ENCODE measurements at regions not wholly inside any gene's neighbourhood (a gene's known extent, or its start where the extent isn't known, plus 50 kb on each side); places are given as distances from the start of the nearest gene placed in this dataset.

GRCh38 chr4:96149894-96150293 lies 310.0 kb downstream of the PDHA2 start:
- H3K9me3 Mint-ChIP-seq, result no peaks in the 10 kb centered on the region
- H3K27ac Mint-ChIP-seq, result peak overlapping the region in 2 of 3 experiments; percentile 20 to 26
- H3K4me1 Mint-ChIP-seq, result no peaks in the 10 kb centered on the region
- H3K27me3 Mint-ChIP-seq (ENCODE audit: low read depth), result no peaks in the 10 kb centered on the region
- H3K36me3 Mint-ChIP-seq (ENCODE audit: low read depth), result no peaks in the 10 kb centered on the region
- peak overlapping the region in 1 of 3 experiments; percentile 14 for H3K4me3 Mint-ChIP-seq
- no peak for TF ChIP-seq CTCF (IDR thresholded peaks at IDR 0.05; ENCODE audit: unreplicated experiment in 3 of 3)

GRCh38 chr4:96150466-96150865 lies 310.6 kb downstream of the PDHA2 start:
- Mint-ChIP-seq H3K4me1 (no peaks in the 10 kb centered on the region), H3K36me3 (ENCODE audit: low read depth) (no peaks in the 10 kb centered on the region), H3K4me3 (no peak overlapping the region), H3K9me3 (no peaks in the 10 kb centered on the region), H3K27me3 (ENCODE audit: low read depth) (no peaks in the 10 kb centered on the region), H3K27ac (peak overlapping the region in 1 of 3 experiments; percentile 61)
- TF ChIP-seq CTCF (IDR thresholded peaks at IDR 0.05; ENCODE audit: unreplicated experiment in 3 of 3), result no peak

DNA sequence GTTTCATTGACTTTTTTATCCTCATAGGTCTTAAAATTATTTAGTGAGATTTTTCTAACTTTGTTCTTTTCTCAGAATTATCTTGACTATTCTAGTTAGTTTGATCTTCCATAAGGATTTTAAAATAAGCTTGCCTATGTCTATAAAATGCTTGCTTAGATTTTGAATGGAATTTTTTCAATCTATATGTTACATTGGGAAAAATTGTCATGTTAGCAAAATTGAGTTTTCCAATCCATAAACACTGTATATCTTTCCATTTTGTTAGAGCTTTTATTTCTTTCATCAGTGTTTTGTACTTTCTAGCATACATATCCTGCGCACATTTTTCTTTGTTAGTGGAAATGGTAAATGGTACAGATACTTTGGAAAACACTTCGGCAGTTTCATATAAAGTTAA lies 312.9 kb downstream of the PDHA2 start:
- no peak overlapping the region for H3K27ac Mint-ChIP-seq
- H3K27me3 Mint-ChIP-seq (ENCODE audit: low read depth), result no peaks in the 10 kb centered on the region
- H3K36me3 Mint-ChIP-seq (ENCODE audit: low read depth), result no peaks in the 10 kb centered on the region
- no peak overlapping the region for H3K4me3 Mint-ChIP-seq
- H3K4me1 Mint-ChIP-seq, result no peaks in the 10 kb centered on the region
- no peaks in the 10 kb centered on the region for H3K9me3 Mint-ChIP-seq
- TF ChIP-seq CTCF (IDR thresholded peaks at IDR 0.05; ENCODE audit: unreplicated experiment in 3 of 3), result no peak

DNA sequence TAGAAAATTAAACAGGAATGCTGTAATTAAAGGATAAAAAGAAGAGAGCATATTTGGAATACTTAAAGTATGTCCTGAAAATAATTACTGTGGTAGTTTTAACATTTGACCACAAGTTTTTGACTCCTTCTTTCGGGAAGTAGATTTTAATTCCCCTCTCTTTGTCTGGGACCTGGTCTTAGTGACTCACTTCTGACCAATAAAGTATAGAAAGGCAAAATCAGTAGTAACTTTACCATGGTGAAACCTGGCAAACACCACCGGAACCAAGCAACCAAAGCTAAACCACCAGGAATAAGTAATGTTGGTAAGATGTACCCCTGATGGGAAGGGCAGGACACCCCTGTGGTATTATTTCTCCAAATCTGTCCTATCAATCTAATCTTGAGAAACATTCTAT lies 314.8 kb downstream of the PDHA2 start:
- Mint-ChIP-seq H3K27ac (no peak overlapping the region), H3K9me3 (no peaks in the 10 kb centered on the region), H3K36me3 (ENCODE audit: low read depth) (no peaks in the 10 kb centered on the region), H3K4me3 (no peak overlapping the region), H3K27me3 (ENCODE audit: low read depth) (no peaks in the 10 kb centered on the region), H3K4me1 (no peaks in the 10 kb centered on the region)
- TF ChIP-seq CTCF (IDR thresholded peaks at IDR 0.05; ENCODE audit: unreplicated experiment in 3 of 3), result no peak

DNA sequence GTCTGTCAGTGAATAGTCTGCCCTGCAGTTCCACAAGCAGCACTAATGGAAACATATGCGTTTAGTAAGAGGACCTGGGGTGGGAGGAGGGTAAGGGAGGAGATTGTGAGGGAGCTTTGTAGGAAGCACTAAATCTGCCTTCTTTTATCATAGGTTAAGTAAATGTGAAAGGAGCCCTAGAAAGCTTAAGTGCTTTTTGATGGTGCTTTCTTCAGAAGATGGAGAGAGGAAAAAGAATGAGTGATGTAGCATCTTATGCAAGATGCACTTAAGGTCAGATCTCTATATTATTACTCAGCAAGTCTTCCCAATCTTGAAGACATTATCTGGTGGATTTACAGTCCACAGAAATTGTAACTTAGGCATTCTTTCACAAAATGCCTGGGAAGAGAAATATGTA lies 322.7 kb downstream of the PDHA2 start:
- no peaks in the 10 kb centered on the region for H3K36me3 Mint-ChIP-seq (ENCODE audit: low read depth)
- no peaks in the 10 kb centered on the region for H3K9me3 Mint-ChIP-seq
- TF ChIP-seq CTCF (IDR thresholded peaks at IDR 0.05; ENCODE audit: unreplicated experiment in 3 of 3), result no peak
- H3K27ac Mint-ChIP-seq, result no peak overlapping the region
- H3K4me1 Mint-ChIP-seq, result peaks cover 6% of the 10 kb centered on the region
- H3K27me3 Mint-ChIP-seq (ENCODE audit: low read depth), result no peaks in the 10 kb centered on the region
- no peak overlapping the region for H3K4me3 Mint-ChIP-seq

- Mint-ChIP-seq H3K9me3 (no peaks in the 10 kb centered on the region), H3K4me1 (peaks cover 6% of the 10 kb centered on the region), H3K27me3 (ENCODE audit: low read depth) (no peaks in the 10 kb centered on the region), H3K36me3 (ENCODE audit: low read depth) (no peaks in the 10 kb centered on the region), H3K4me3 (no peak overlapping the region), H3K27ac (peak overlapping the region in 1 of 3 experiments; percentile 13)
- TF ChIP-seq CTCF (IDR thresholded peaks at IDR 0.05; ENCODE audit: unreplicated experiment in 3 of 3), result no peak
Observed at GRCh38 chr4:96164814-96165351, 325.0 kb downstream of the PDHA2 start.
